GM23338 (cell line): ENCODE measurements at regions not wholly inside any gene's neighbourhood (a gene's known extent, or its start where the extent isn't known, plus 50 kb on each side); places are given as distances from the start of the nearest gene placed in this dataset.

Source experiments
- ATAC-seq: fragments of 200-7000 bp; cut with Tn5 transposase; 3 replicates; pipeline ENCODE4 v1.9.1; 2020
- DNase-seq: peaks from one replicate; pipeline ENCODE4 v3.0.0-alpha.2; 2015; ENCODE audit warnings: low spot score
- H2AFZ ChIP-seq: fragments of 200-600 bp; sonication (generic); 2 replicates; pipeline ENCODE4 v1.8.0; 2016; ENCODE audit warnings: antibody characterized with exemption, mild to moderate bottlenecking, moderate library complexity
- H3F3A ChIP-seq: fragments of 200-600 bp; sonication (generic); replicated peaks from 2 replicates; pipeline ENCODE4 v1.8.0; 2017; ENCODE audit warnings: antibody characterized with exemption, mixed run types, low read depth
- H3K27ac ChIP-seq: fragments of 200-600 bp; sonication (generic); 2 replicates; pipeline ENCODE4 v1.6.1; 2016; ENCODE audit warnings: low read depth
- H3K27me3 ChIP-seq: fragments of 200-600 bp; sonication (generic); 2 replicates; pipeline ENCODE4 v1.8.0; 2016; ENCODE audit warnings: mild to moderate bottlenecking, mixed run types, moderate library complexity; ENCODE audit not compliant: insufficient read depth
- H3K36me3 ChIP-seq: fragments of 200-600 bp; sonication (generic); 2 replicates; pipeline ENCODE4 v1.8.0; 2016; ENCODE audit warnings: mild to moderate bottlenecking; ENCODE audit not compliant: insufficient read depth
- H3K4me1 ChIP-seq: fragments of 200-600 bp; sonication (generic); 2 replicates; pipeline ENCODE4 v1.8.0; 2016; ENCODE audit warnings: mild to moderate bottlenecking, moderate library complexity; ENCODE audit not compliant: insufficient read depth
- H3K4me2 ChIP-seq: fragments of 200-600 bp; sonication (generic); 2 replicates; pipeline ENCODE4 v1.7.1; 2017; ENCODE audit warnings: mixed run types
- H3K4me3 ChIP-seq: fragments of 200-600 bp; sonication (generic); 2 replicates; pipeline ENCODE4 v1.6.1; 2016; ENCODE audit warnings: mixed run types
- H3K79me2 ChIP-seq: fragments of 200-600 bp; sonication (generic); replicated peaks from 2 replicates; pipeline ENCODE4 v1.8.0; 2017; ENCODE audit warnings: mild to moderate bottlenecking; ENCODE audit not compliant: insufficient read depth
- H3K9me2 ChIP-seq: fragments of 200-600 bp; sonication (generic); 2 replicates; pipeline ENCODE4 v1.8.0; 2017; ENCODE audit not compliant: insufficient read depth
- H4K20me1 ChIP-seq: fragments of 200-600 bp; sonication (generic); replicated peaks from 2 replicates; pipeline ENCODE4 v1.8.0; 2017; ENCODE audit warnings: mild to moderate bottlenecking; ENCODE audit not compliant: insufficient read depth
- H3K27ac Mint-ChIP-seq: 2 replicates; pipeline ENCODE4 v1.8.0; 2020; ENCODE audit warnings: inconsistent platforms, mild to moderate bottlenecking, moderate library complexity, mixed read lengths
- H3K27me3 Mint-ChIP-seq: 3 replicates; pipeline ENCODE4 v1.8.0; 2022; ENCODE audit warnings: low read depth, mild to moderate bottlenecking, moderate library complexity, mixed read lengths, inconsistent platforms; ENCODE audit not compliant: insufficient read depth, poor library complexity
- H3K36me3 Mint-ChIP-seq: 3 replicates; pipeline ENCODE4 v1.8.0; 2021; ENCODE audit warnings: low read depth, mild to moderate bottlenecking, inconsistent platforms, moderate library complexity, mixed read lengths
- H3K4me1 Mint-ChIP-seq: 3 replicates; pipeline ENCODE4 v1.8.0; 2020; ENCODE audit warnings: mild to moderate bottlenecking, inconsistent platforms, mixed read lengths
- H3K4me3 Mint-ChIP-seq: 3 replicates; pipeline ENCODE4 v1.8.0; 2021; ENCODE audit warnings: moderate library complexity, mild to moderate bottlenecking, inconsistent platforms, mixed read lengths
- H3K9me3 Mint-ChIP-seq: 3 replicates; pipeline ENCODE4 v1.8.0; 2020; ENCODE audit warnings: moderate library complexity, mild to moderate bottlenecking, inconsistent platforms, mixed read lengths
- EZH2 ChIP-seq: fragments of 200-600 bp; sonication (generic); IDR thresholded peaks from one replicate; pipeline ENCODE4 v1.8.0; 2017; ENCODE audit warnings: antibody characterized with exemption, mild to moderate bottlenecking, low read depth; ENCODE audit not compliant: unreplicated experiment
- EZH2phosphoT487 ChIP-seq: fragments of 200-600 bp; sonication (generic); IDR thresholded peaks from one replicate; pipeline ENCODE4 v1.8.1; 2018; ENCODE audit warnings: antibody characterized with exemption; ENCODE audit not compliant: unreplicated experiment
- NANOG ChIP-seq: IDR thresholded peaks from 2 replicates; pipeline ENCODE4 v1.6.1; 2016; ENCODE audit warnings: antibody characterized with exemption, borderline replicate concordance
- POLR2AphosphoS5 ChIP-seq: IDR thresholded peaks from 2 replicates; pipeline ENCODE4 v1.6.1; 2016; ENCODE audit warnings: antibody characterized with exemption, low read depth
- ZNF114 ChIP-seq: fragments of 250-450 bp; sonication (Bioruptor Pico); IDR thresholded peaks from 2 replicates; pipeline ENCODE4 v1.5.0; 2020; ENCODE audit warnings: mild to moderate bottlenecking, moderate library complexity
- TF ChIP-seq, protein P1 (sequence below): IDR thresholded peaks from one replicate; pipeline ENCODE4 v1.6.1; 2018; ENCODE audit warnings: antibody characterized with exemption; ENCODE audit not compliant: unreplicated experiment

DNA sequence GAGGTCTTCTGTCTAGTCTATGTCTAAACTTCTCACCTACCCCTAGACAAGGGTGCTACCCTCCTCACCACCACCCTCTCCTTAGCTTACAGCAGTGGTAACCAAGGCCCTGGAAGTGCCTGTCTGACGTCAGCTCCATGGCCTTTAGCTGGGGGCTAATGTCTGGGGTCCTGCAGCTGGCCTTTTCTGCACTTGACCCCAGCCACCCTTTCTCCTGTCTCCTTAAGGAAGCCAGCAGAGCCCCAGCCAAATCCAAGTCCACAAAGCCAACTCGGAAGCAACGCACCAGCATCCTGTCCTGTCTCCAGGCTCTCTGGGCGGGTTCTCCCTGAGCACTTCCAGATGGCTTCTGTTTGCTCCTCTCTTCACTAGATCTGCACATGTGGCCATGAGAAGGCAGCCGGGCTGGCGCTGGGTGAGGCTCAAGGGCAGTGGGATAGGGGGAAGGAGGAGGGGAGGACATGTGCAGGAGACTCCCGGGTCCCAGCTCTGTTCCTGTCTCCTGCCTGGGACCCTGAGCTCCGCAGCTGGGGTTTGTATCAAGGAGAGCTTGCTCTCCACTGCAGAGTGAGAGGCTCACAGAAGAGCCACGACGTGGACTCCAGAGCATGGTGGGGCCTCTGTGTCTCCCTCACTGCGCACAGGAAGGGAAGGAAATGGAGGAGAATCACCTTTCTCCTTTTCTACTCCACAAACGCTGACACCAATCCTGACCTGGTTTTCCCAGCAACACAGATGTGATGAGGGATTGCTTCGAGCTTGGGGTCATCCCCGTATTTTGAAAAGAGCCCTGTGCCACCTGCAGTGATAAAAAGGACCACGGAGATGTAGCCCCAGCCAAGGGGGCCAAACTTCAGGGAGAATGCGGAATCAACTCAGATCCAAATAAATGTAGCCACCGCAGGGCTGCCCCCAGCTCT is 204.2 kb downstream of the USP12 start:
- peaks cover 9% of the 10 kb centered on the region for H3K4me1 ChIP-seq
- no peaks in the 10 kb centered on the region for H3K9me2 ChIP-seq
- DNase-seq (no peak), ATAC-seq (no peak)
- Mint-ChIP-seq H3K27ac (no peak overlapping the region), H3K9me3 (peaks cover 3% of the 10 kb centered on the region; the same call in 1 of the 3 replicates), H3K36me3 (no peaks in the 10 kb centered on the region; the same call in 2 of the 3 replicates), H3K4me1 (peaks cover 11% of the 10 kb centered on the region), H3K4me3 (no peak overlapping the region), H3K27me3 (peaks cover 7% of the 10 kb centered on the region)
- no peaks in the 10 kb centered on the region for H3K36me3 ChIP-seq
- no peak overlapping the region for H3K4me2 ChIP-seq
- H3F3A ChIP-seq = no peaks in the 10 kb centered on the region; the same call in 1 of the 2 replicates
- H4K20me1 ChIP-seq = no peaks in the 10 kb centered on the region
- H2AFZ ChIP-seq = peak overlapping the region; percentile 81
- H3K79me2 ChIP-seq = no peaks in the 10 kb centered on the region
- H3K4me3 ChIP-seq = no peak overlapping the region
- no peaks in the 10 kb centered on the region for H3K27me3 ChIP-seq
- no peak overlapping the region for H3K27ac ChIP-seq
- TF ChIP-seq ZNF114 = no peak

DNA sequence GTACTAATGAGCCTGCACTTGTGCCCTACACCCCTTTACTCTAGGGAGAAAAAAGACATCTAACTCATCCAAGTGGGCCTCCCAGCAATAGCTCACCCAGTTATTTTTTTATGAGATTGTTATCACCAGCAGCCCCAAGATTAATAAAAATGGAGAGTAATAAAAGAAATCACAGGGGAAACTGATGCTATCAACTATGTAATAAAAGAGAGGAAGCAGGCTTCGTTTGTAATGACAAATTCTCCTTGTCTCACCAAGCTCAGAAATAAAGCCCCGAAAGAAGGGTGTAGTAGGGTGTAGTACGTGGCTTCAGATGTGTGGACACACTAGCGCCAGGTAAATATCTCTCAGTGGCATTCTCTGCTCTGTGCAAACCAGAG is 204.9 kb downstream of the USP12 start:
- no peak overlapping the region for H3K4me3 Mint-ChIP-seq
- DNase-seq (no peak), ATAC-seq (no peak)
- H3K36me3 ChIP-seq = no peaks in the 10 kb centered on the region
- H3K27ac ChIP-seq = no peak overlapping the region
- no peaks in the 10 kb centered on the region for H4K20me1 ChIP-seq
- H3K27ac Mint-ChIP-seq = no peak overlapping the region
- no peaks in the 10 kb centered on the region for H3K9me3 Mint-ChIP-seq
- H3K27me3 Mint-ChIP-seq = peaks cover 3% of the 10 kb centered on the region
- H3F3A ChIP-seq = no peaks in the 10 kb centered on the region
- H3K9me2 ChIP-seq = no peaks in the 10 kb centered on the region
- no peaks in the 10 kb centered on the region for H3K27me3 ChIP-seq
- no peak overlapping the region for H3K4me2 ChIP-seq
- peaks cover 7% of the 10 kb centered on the region for H3K4me1 Mint-ChIP-seq
- H3K4me3 ChIP-seq = no peak overlapping the region
- TF ChIP-seq EZH2 (no peak), NANOG (no peak), POLR2AphosphoS5 (no peak), EZH2phosphoT487 (no peak)
- no peaks in the 10 kb centered on the region for H3K79me2 ChIP-seq
- H3K36me3 Mint-ChIP-seq = no peaks in the 10 kb centered on the region; the same call in 2 of the 3 replicates
- H2AFZ ChIP-seq = no peak overlapping the region
- H3K4me1 ChIP-seq = peaks cover 9% of the 10 kb centered on the region

DNA sequence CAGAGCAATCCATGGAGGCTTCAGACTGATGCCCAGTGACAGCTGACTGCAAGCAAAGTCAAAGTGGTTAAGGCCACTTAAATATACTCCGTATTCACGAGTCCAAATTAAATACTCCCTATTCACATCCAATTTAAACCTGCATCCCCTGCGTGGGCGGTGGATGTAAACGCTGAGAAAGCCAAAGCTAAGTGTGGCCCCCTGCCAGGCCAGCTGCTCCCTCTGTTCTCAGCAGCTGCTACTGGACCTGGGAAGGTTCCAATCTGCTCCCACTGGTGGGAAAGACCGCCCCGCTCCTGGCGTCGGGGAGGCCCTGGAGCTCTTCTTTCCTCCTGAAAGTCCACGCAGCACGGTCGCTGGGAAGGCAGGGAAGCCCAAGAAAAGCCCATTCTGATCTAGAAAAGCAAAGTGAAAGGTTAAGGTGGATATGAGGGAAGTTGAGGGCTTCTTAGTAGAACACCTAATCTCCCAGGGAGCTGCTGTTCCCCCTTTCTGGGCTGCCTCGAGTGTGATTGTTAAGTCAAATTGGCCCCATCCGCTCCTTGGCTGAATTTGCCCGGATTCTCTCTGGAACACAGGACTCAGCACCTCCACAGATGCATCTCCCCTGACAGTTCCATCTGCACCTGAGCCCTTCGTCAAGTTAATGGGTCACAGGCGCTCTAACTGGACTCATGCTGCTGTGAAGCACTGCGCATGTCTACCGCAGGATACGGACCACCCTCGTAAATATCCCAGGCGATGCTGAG is 205.5 kb downstream of the USP12 start:
- H3K27ac ChIP-seq = no peak overlapping the region
- TF ChIP-seq, protein P1, sequence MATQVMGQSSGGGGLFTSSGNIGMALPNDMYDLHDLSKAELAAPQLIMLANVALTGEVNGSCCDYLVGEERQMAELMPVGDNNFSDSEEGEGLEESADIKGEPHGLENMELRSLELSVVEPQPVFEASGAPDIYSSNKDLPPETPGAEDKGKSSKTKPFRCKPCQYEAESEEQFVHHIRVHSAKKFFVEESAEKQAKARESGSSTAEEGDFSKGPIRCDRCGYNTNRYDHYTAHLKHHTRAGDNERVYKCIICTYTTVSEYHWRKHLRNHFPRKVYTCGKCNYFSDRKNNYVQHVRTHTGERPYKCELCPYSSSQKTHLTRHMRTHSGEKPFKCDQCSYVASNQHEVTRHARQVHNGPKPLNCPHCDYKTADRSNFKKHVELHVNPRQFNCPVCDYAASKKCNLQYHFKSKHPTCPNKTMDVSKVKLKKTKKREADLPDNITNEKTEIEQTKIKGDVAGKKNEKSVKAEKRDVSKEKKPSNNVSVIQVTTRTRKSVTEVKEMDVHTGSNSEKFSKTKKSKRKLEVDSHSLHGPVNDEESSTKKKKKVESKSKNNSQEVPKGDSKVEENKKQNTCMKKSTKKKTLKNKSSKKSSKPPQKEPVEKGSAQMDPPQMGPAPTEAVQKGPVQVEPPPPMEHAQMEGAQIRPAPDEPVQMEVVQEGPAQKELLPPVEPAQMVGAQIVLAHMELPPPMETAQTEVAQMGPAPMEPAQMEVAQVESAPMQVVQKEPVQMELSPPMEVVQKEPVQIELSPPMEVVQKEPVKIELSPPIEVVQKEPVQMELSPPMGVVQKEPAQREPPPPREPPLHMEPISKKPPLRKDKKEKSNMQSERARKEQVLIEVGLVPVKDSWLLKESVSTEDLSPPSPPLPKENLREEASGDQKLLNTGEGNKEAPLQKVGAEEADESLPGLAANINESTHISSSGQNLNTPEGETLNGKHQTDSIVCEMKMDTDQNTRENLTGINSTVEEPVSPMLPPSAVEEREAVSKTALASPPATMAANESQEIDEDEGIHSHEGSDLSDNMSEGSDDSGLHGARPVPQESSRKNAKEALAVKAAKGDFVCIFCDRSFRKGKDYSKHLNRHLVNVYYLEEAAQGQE = no peak
- no peak overlapping the region for H3K4me3 Mint-ChIP-seq
- H3K4me2 ChIP-seq = no peak overlapping the region
- H3K36me3 Mint-ChIP-seq = no peaks in the 10 kb centered on the region; the same call in 2 of the 3 replicates
- no peaks in the 10 kb centered on the region for H3F3A ChIP-seq
- ATAC-seq (no peak), DNase-seq (no peak)
- H3K4me1 Mint-ChIP-seq = peaks cover 7% of the 10 kb centered on the region
- no peaks in the 10 kb centered on the region for H3K36me3 ChIP-seq
- no peaks in the 10 kb centered on the region for H3K9me3 Mint-ChIP-seq
- H3K4me1 ChIP-seq = peaks cover 9% of the 10 kb centered on the region
- H3K27me3 Mint-ChIP-seq = peaks cover 3% of the 10 kb centered on the region
- no peak overlapping the region for H3K4me3 ChIP-seq
- no peaks in the 10 kb centered on the region for H3K79me2 ChIP-seq
- H3K9me2 ChIP-seq = no peaks in the 10 kb centered on the region
- H3K27me3 ChIP-seq = no peaks in the 10 kb centered on the region
- no peak overlapping the region for H3K27ac Mint-ChIP-seq
- no peaks in the 10 kb centered on the region for H4K20me1 ChIP-seq
- H2AFZ ChIP-seq = peak overlapping the region; percentile 28; the same call in 1 of the 2 replicates
